Epithelial cell of esophagus (primary cell): ENCODE measurements at regions not wholly inside any gene's neighbourhood (a gene's known extent, or its start where the extent isn't known, plus 50 kb on each side); places are given as distances from the start of the nearest gene placed in this dataset.

Experiments used
- DNase-seq: peaks from one replicate; pipeline ENCODE4 v3.0.0; 2010; ENCODE audit warnings: low read depth
- H3K4me3 ChIP-seq: 2 replicates; pipeline ENCODE4 v1.5.1; 2011; ENCODE audit warnings: mild to moderate bottlenecking, low read length, control low read depth
- CTCF ChIP-seq: IDR thresholded peaks from 2 replicates; pipeline ENCODE4 v1.5.1; 2011; ENCODE audit warnings: low read depth, mild to moderate bottlenecking, low read length, control low read depth, inconsistent platforms; ENCODE audit not compliant: insufficient read depth; ENCODE audit errors: missing control alignments

GRCh38 chr4:128639541-128640270 is 169.8 kb upstream of the JADE1 start:
- no peak for TF ChIP-seq CTCF
- H3K4me3 ChIP-seq: no peak overlapping the region
- DNase-seq: no peak

- DNase-seq: no peak
- no peak overlapping the region for H3K4me3 ChIP-seq
- TF ChIP-seq CTCF: no peak
These were observed 172.6 kb upstream of the JADE1 start for GRCh38 chr4:128636906-128637305.

- no peak for DNase-seq
- no peak for TF ChIP-seq CTCF
- H3K4me3 ChIP-seq: no peak overlapping the region
These were observed 173.4 kb upstream of the JADE1 start for GRCh38 chr4:128635955-128636560.

GRCh38 chr4:128635141-128635954 is 174.2 kb upstream of the JADE1 start:
- DNase-seq: peak; percentile 37
- H3K4me3 ChIP-seq: no peak overlapping the region
- no peak for TF ChIP-seq CTCF

- H3K4me3 ChIP-seq: no peak overlapping the region
- TF ChIP-seq CTCF: no peak
- DNase-seq: no peak
These were observed 176.4 kb upstream of the JADE1 start for GRCh38 chr4:128633067-128633466.

GRCh38 chr4:128630871-128631270 is 178.6 kb upstream of the JADE1 start:
- no peak for TF ChIP-seq CTCF

More at GRCh38 chr4:128630871-128631270, 178.6 kb upstream of the JADE1 start:
- H3K4me3 ChIP-seq: no peak overlapping the region
- DNase-seq: peak; percentile 13
